Pulmonary artery endothelial cell (primary cell): ENCODE measurements at regions not wholly inside any gene's neighbourhood (a gene's known extent, or its start where the extent isn't known, plus 50 kb on each side); places are given as distances from the start of the nearest gene placed in this dataset.

Experiments
- DNase-seq: peaks from one replicate; pipeline ENCODE4 v3.0.0-alpha.2; 2011; ENCODE audit warnings: low read depth, low spot score

DNA sequence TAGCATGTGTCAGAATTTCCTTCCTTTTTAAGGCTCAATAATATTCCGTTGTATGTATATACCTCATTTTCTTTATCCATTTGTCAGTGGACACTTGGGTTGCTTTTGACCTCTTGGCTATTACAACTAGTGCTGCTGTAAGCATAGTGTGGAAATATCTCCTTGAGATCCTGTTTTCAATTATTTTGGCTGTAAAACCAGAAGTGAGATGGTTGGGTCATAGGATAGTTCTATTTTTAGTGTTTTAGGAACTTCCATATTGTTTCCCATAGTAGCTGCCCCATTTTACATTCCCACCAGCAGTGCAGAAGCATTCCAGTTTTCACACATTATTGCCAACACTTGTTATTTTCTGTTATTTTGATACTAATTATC is 70.4 kb upstream of the C15orf39 start:
- DNase-seq, result no peak

DNA sequence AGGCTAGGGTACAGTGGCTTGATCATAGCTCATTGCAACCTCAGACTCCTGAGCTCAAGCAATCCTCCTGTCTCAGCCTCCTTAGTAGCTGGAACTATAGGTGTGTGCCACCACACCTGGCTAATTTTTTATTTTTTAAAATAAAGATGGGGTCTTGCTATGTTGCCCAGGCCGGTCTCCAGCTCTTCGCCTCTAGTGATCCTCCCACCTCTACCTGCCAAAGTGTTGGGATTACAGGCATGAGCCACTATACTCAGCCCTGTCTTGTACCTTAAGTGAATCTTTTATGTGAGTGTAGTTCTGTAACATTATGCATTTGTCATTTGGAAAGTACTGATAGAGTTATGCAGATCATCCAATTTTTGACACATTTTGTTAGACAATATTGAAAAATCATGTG is 66.9 kb upstream of the C15orf39 start:
- DNase-seq, result no peak

GRCh38 chr15:75136118-75136517 is 65.6 kb upstream of the C15orf39 start:
- DNase-seq, result no peak

- no peak for DNase-seq
Observed at GRCh38 chr15:75136758-75137157, 64.9 kb upstream of the C15orf39 start.

- DNase-seq, result no peak
Observed at GRCh38 chr15:75138016-75138999, 63.4 kb upstream of the C15orf39 start.

GRCh38 chr15:75140080-75140879 is 61.4 kb upstream of the C15orf39 start:
- no peak for DNase-seq

DNA sequence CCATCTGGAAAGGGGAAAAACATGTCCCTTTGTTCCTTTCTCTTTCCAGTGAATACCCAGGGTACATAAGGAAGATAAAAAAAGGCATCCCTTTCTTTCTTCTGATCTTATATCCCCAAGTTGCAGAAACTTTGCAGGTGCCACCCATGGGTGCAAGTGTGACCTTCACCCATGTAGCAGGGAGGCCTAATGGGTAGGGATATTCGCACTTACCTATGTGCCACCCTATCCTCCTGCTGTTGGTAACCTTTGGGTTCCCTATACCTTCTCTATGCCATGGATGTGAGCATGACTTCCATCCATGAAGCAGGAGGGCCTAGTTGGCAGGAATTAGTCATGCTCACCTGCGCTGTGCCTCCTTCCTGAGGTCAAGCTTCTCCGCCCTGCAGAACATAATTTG is 59.2 kb upstream of the C15orf39 start:
- DNase-seq, result no peak

GRCh38 chr15:75143738-75144334 is 57.8 kb upstream of the C15orf39 start:
- no peak for DNase-seq

- DNase-seq, result no peak
Observed at GRCh38 chr15:75145027-75145841, 56.4 kb upstream of the C15orf39 start.

DNA sequence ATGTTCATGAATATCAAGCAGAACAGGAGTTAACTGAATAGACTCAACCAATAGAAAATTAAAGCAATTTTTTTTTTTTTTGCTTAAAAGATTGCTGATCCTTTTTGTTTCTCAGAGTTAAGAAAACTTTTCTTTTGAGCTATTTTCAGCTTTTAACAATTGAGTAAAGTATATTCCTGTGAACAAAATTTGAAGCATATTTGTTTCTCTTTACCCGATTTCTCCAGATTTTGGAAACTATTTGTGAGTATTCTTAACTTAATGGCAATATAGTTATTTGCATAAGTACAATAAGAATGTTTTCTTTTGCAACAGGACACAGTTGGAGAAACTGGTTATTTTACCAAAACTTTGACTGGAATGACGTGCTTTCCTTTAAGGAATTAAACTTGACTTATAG is 53.4 kb upstream of the C15orf39 start:
- no peak for DNase-seq

- DNase-seq, result no peak
Observed at GRCh38 chr15:75149867-75150709, 51.6 kb upstream of the C15orf39 start.

DNA sequence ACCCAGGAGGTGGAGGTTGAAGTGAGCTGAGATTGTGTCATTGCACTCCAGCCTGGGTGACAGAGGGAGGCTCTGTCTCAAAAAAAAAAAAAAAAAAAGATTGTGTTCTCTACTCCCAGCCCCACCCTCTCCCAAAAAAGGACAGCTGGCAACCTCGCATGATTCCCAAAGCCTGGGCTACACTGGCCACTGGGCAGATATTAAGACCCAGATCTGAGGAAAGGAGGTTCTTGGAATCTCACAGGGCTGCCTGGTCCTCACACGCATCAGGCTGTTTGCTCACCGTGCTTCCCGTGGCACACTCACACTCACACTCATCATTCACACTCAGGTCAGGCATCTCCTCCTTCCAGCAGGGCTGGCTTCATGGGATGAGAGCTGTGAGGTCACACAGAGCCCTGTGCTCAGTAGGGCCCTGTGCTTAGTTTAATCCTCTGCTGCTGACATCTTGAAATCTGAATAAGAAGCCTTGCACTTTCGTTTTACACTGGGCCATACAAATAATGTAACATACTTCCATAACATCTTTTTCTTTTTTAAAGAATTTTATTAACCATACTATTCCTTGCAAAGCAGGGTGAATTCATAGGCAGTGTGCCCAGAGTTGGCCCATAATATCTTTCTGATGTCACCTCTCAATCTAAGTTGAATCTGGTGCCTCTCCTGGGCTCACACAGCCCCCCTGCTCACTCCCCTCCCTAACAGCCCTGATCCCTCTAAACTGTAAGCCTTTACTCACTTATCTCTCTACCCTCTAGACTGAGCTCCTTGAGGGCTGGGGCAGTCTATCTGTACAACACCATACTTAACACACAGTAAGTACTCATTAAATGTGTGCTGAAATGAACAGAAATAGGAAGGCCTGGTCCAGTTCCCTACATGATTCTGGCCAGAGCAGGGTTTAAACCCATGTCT is 50.2 kb upstream of the C15orf39 start:
- DNase-seq, result no peak
